Liver (tissue), 8 donors: ENCODE measurements at regions not wholly inside any gene's neighbourhood (a gene's known extent, or its start where the extent isn't known, plus 50 kb on each side); places are given as distances from the start of the nearest gene placed in this dataset.

Experiments
- DNase-seq: peaks from one replicate; pipeline ENCODE4 v3.0.0-alpha.2; 2017; ENCODE audit warnings: low spot score
- H3K27ac ChIP-seq, 2 donors: one replicate each; pipeline ENCODE4 v1.7.0; 2013; ENCODE audit warnings: inconsistent platforms in 2 of 2, low read length in 2 of 2, control low read depth in 1 of 2, low read depth in 1 of 2, mild to moderate bottlenecking in 1 of 2
- H3K27me3 ChIP-seq, 4 donors: one replicate each; pipeline versions ENCODE4 v1.6.1 to v1.7.0; 2013; ENCODE audit warnings: low read length in 3 of 4, inconsistent platforms in 1 of 4, mild to moderate bottlenecking in 1 of 4, moderate library complexity in 1 of 4; ENCODE audit not compliant: control insufficient read depth in 4 of 4, insufficient read depth in 4 of 4
- H3K36me3 ChIP-seq, 4 donors: one replicate each; pipeline versions ENCODE4 v1.6.1 to v1.7.0; 2013; ENCODE audit warnings: low read length in 3 of 4, mild to moderate bottlenecking in 3 of 4, low read depth in 1 of 4, moderate library complexity in 1 of 4; ENCODE audit not compliant: control insufficient read depth in 4 of 4, insufficient read depth in 3 of 4
- H3K4me1 ChIP-seq, 4 donors: one replicate each; pipeline versions ENCODE4 v1.6.1 to v1.7.0; 2013; ENCODE audit warnings: low read length in 3 of 4, mild to moderate bottlenecking in 3 of 4, moderate library complexity in 1 of 4; ENCODE audit not compliant: control insufficient read depth in 4 of 4, insufficient read depth in 4 of 4
- H3K4me3 ChIP-seq, 3 donors: one replicate each; pipeline versions ENCODE4 v1.6.1 to v1.7.0; 2013; ENCODE audit warnings: low read length in 3 of 3, control low read depth in 1 of 3, low read depth in 1 of 3, mild to moderate bottlenecking in 1 of 3
- H3K9ac ChIP-seq, 2 donors: one replicate each; pipeline ENCODE4 v1.7.0; 2013; ENCODE audit warnings: low read length in 2 of 2, mild to moderate bottlenecking in 2 of 2, moderate library complexity in 2 of 2, control low read depth in 1 of 2, low read depth in 1 of 2
- H3K9me3 ChIP-seq, 4 donors: one replicate each; pipeline versions ENCODE4 v1.6.1 to v1.7.0; 2013; ENCODE audit warnings: low read length in 3 of 4; ENCODE audit not compliant: control insufficient read depth in 4 of 4
- EGR1 ChIP-seq, 2 donors: IDR thresholded peaks; 2 replicates each; pipeline ENCODE4 v1.6.1; 2016 to 2018; ENCODE audit warnings: antibody characterized with exemption in 2 of 2, low read depth in 2 of 2
- FOXA1 ChIP-seq: IDR thresholded peaks from 2 replicates; pipeline ENCODE4 v1.6.1; 2016; ENCODE audit warnings: antibody characterized with exemption
- FOXA2 ChIP-seq: IDR thresholded peaks from 2 replicates; pipeline ENCODE4 v1.6.1; 2016; ENCODE audit warnings: antibody characterized with exemption
- GABPA ChIP-seq, 2 donors: IDR thresholded peaks in 1 of 2; conservative IDR thresholded peaks in 1 of 2; 2 replicates each; pipeline ENCODE4 v1.6.1; 2016; ENCODE audit warnings: antibody characterized with exemption in 2 of 2, mild to moderate bottlenecking in 1 of 2, moderate library complexity in 1 of 2
- HNF4A ChIP-seq, 2 donors: conservative IDR thresholded peaks; 2 replicates each; pipeline ENCODE4 v1.6.1; 2016; ENCODE audit warnings: antibody characterized with exemption in 2 of 2, mild to moderate bottlenecking in 2 of 2
- HNF4G ChIP-seq: IDR thresholded peaks from 2 replicates; pipeline ENCODE4 v1.6.1; 2016; ENCODE audit warnings: antibody characterized with exemption
- JUND ChIP-seq, 2 donors: IDR thresholded peaks; 2 replicates each; pipeline ENCODE4 v1.6.1; 2016; ENCODE audit warnings: antibody characterized with exemption in 2 of 2
- NR2F2 ChIP-seq: IDR thresholded peaks from 2 replicates; pipeline ENCODE4 v1.6.1; 2016; ENCODE audit warnings: antibody characterized with exemption
- RAD21 ChIP-seq, 2 donors: IDR thresholded peaks; 2 replicates each; pipeline ENCODE4 v1.6.1; 2016; ENCODE audit warnings: antibody characterized with exemption in 2 of 2, mild to moderate bottlenecking in 2 of 2
- RXRA ChIP-seq, 2 donors: IDR thresholded peaks; 2 replicates each; pipeline ENCODE4 v1.6.1; 2017 to 2018; ENCODE audit warnings: antibody characterized with exemption in 2 of 2, mild to moderate bottlenecking in 1 of 2
- SP1 ChIP-seq: IDR thresholded peaks from 2 replicates; pipeline ENCODE4 v1.6.1; 2018; ENCODE audit warnings: antibody characterized with exemption, mild to moderate bottlenecking
- TAF1 ChIP-seq: conservative IDR thresholded peaks from 2 replicates; pipeline ENCODE4 v1.6.1; 2016; ENCODE audit warnings: antibody characterized with exemption, mild to moderate bottlenecking
- YY1 ChIP-seq: IDR thresholded peaks from 2 replicates; pipeline ENCODE4 v1.6.1; 2016; ENCODE audit warnings: antibody characterized with exemption, mild to moderate bottlenecking
- WGBS: extraction: QIAGEN DNeasy Blood & Tissue Kit; methylation state at CpG from one replicate; pipeline ENCODE4 v1.1.7; 2013; 5-methylcytosine and 5-hydroxymethylcytosine counted together
- TF ChIP-seq, protein P1 (sequence below): fragments of 150-350 bp; IDR thresholded peaks from 2 replicates; pipeline ENCODE4 v1.5.1; 2017; ENCODE audit warnings: improper control_type of control experiment, low read depth, low read length; ENCODE audit not compliant: missing input control
- TF ChIP-seq, protein P2 (sequence below): IDR thresholded peaks from 2 replicates; pipeline ENCODE4 v1.6.1; 2016; ENCODE audit warnings: antibody characterized with exemption
- TF ChIP-seq, protein P3 (sequence below): IDR thresholded peaks from 2 replicates; pipeline ENCODE4 v1.6.1; 2016; ENCODE audit warnings: antibody characterized with exemption, mild to moderate bottlenecking
- TF ChIP-seq, protein P4 (sequence below): IDR thresholded peaks from 2 replicates; pipeline ENCODE4 v1.6.1; 2016; ENCODE audit warnings: antibody characterized with exemption
- TF ChIP-seq, protein P5 (sequence below): IDR thresholded peaks from 2 replicates; pipeline ENCODE4 v1.6.1; 2016; ENCODE audit warnings: antibody characterized with exemption
- donor health status: healthy.
- donor health status: healthy.
- donor health status: healthy.
- donor health status: healthy.
- donor health status: healthy.

DNA sequence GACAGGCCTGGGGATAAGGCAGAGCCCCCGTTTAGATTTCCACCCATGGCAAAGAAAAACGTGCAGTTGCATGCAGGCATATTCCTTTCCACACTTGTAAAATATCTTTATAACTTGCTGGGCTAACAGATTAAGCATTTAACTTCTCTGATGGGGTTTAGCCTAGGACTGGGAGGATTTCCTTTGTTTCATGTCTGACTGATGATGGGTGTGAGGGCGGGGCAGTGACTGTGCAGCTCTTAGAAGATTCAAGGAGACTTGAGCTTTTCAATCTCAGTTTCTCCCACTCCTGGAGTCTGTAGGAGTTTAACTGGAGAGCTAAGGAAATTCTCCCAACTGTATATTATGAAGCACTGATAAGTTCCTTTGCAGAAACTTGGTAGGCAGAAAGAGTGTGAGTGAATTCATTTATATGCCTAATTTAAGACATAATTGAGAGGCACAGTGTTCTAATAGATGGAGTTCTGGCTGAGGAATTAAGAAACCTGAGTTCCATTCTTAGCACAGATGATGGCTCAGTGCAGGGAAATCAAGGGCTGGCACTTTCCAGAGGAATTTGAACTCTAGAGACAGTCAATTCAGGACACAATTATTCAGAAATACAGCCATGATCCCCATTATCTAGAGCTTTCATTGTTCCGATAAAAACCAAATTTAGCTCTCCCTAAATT lies 214.6 kb upstream of the CNR1 start:
- Histone ChIP-seq H3K27me3 (no peaks in the 10 kb centered on the region), H3K4me1 (peaks cover 0 to 2% (median 0%) of the 10 kb centered on the region in 4 donors), H3K9ac (no peak overlapping the region), H3K4me3 (no peak overlapping the region), H3K27ac (no peak overlapping the region), H3K9me3 (no peaks in the 10 kb centered on the region), H3K36me3 (no peaks in the 10 kb centered on the region)
- DNase-seq, result no peak
- WGBS, result 81% methylated on average over 4 of the region's 4 CpGs
- no peak for TF ChIP-seq HNF4A (conservative IDR thresholded peaks at IDR 0.05)
- TF ChIP-seq EGR1 (IDR thresholded peaks at IDR 0.05; ENCODE audit: low read depth in 2 of 2), result no peak
- TF ChIP-seq HNF4G, result no peak
- no peak for TF ChIP-seq RAD21 (IDR thresholded peaks at IDR 0.05)
- no peak for TF ChIP-seq YY1
- TF ChIP-seq, protein P1, sequence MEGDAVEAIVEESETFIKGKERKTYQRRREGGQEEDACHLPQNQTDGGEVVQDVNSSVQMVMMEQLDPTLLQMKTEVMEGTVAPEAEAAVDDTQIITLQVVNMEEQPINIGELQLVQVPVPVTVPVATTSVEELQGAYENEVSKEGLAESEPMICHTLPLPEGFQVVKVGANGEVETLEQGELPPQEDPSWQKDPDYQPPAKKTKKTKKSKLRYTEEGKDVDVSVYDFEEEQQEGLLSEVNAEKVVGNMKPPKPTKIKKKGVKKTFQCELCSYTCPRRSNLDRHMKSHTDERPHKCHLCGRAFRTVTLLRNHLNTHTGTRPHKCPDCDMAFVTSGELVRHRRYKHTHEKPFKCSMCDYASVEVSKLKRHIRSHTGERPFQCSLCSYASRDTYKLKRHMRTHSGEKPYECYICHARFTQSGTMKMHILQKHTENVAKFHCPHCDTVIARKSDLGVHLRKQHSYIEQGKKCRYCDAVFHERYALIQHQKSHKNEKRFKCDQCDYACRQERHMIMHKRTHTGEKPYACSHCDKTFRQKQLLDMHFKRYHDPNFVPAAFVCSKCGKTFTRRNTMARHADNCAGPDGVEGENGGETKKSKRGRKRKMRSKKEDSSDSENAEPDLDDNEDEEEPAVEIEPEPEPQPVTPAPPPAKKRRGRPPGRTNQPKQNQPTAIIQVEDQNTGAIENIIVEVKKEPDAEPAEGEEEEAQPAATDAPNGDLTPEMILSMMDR, result no peak
- no peak for TF ChIP-seq NR2F2
- TF ChIP-seq, protein P2, sequence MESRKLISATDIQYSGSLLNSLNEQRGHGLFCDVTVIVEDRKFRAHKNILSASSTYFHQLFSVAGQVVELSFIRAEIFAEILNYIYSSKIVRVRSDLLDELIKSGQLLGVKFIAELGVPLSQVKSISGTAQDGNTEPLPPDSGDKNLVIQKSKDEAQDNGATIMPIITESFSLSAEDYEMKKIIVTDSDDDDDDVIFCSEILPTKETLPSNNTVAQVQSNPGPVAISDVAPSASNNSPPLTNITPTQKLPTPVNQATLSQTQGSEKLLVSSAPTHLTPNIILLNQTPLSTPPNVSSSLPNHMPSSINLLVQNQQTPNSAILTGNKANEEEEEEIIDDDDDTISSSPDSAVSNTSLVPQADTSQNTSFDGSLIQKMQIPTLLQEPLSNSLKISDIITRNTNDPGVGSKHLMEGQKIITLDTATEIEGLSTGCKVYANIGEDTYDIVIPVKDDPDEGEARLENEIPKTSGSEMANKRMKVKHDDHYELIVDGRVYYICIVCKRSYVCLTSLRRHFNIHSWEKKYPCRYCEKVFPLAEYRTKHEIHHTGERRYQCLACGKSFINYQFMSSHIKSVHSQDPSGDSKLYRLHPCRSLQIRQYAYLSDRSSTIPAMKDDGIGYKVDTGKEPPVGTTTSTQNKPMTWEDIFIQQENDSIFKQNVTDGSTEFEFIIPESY, result no peak
- TF ChIP-seq SP1, result no peak
- TF ChIP-seq FOXA2, result no peak
- no peak for TF ChIP-seq GABPA (IDR thresholded peaks at IDR 0.05 in 1 of 2, conservative IDR thresholded peaks at IDR 0.05 in 1 of 2)
- no peak for TF ChIP-seq RXRA (IDR thresholded peaks at IDR 0.05)
- TF ChIP-seq, protein P3, sequence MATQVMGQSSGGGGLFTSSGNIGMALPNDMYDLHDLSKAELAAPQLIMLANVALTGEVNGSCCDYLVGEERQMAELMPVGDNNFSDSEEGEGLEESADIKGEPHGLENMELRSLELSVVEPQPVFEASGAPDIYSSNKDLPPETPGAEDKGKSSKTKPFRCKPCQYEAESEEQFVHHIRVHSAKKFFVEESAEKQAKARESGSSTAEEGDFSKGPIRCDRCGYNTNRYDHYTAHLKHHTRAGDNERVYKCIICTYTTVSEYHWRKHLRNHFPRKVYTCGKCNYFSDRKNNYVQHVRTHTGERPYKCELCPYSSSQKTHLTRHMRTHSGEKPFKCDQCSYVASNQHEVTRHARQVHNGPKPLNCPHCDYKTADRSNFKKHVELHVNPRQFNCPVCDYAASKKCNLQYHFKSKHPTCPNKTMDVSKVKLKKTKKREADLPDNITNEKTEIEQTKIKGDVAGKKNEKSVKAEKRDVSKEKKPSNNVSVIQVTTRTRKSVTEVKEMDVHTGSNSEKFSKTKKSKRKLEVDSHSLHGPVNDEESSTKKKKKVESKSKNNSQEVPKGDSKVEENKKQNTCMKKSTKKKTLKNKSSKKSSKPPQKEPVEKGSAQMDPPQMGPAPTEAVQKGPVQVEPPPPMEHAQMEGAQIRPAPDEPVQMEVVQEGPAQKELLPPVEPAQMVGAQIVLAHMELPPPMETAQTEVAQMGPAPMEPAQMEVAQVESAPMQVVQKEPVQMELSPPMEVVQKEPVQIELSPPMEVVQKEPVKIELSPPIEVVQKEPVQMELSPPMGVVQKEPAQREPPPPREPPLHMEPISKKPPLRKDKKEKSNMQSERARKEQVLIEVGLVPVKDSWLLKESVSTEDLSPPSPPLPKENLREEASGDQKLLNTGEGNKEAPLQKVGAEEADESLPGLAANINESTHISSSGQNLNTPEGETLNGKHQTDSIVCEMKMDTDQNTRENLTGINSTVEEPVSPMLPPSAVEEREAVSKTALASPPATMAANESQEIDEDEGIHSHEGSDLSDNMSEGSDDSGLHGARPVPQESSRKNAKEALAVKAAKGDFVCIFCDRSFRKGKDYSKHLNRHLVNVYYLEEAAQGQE, result no peak
- TF ChIP-seq JUND (IDR thresholded peaks at IDR 0.05), result no peak
- TF ChIP-seq, protein P4, sequence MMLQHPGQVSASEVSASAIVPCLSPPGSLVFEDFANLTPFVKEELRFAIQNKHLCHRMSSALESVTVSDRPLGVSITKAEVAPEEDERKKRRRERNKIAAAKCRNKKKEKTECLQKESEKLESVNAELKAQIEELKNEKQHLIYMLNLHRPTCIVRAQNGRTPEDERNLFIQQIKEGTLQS, result no peak
- TF ChIP-seq FOXA1, result no peak
- no peak for TF ChIP-seq TAF1
- TF ChIP-seq, protein P5, sequence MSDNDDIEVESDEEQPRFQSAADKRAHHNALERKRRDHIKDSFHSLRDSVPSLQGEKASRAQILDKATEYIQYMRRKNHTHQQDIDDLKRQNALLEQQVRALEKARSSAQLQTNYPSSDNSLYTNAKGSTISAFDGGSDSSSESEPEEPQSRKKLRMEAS, result no peak
